ENCODE measurements at regions not wholly inside any gene's neighbourhood (a gene's known extent, or its start where the extent isn't known, plus 50 kb on each side); places are given as distances from the start of the nearest gene placed in this dataset.

DNA sequence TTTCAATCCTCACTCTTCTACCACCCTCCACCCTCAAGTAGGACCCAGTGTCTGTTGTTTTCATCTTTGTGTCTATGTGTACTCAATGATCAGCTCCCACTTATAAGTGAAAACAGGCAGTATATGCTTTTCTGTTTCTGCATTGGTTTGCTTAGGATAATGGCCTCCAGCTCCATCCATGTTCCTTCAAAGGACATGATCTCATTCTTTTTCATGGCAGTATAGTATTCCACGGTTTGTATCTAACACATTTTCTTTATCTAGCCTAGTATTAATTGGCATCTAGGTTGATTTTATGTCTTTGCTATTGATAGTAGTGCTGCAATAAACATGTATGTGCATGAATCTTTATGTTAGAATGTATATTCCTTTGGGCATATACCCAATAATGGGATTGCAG is 259.8 kb upstream of the KIF2A start:
- TF ChIP-seq, protein P1, sequence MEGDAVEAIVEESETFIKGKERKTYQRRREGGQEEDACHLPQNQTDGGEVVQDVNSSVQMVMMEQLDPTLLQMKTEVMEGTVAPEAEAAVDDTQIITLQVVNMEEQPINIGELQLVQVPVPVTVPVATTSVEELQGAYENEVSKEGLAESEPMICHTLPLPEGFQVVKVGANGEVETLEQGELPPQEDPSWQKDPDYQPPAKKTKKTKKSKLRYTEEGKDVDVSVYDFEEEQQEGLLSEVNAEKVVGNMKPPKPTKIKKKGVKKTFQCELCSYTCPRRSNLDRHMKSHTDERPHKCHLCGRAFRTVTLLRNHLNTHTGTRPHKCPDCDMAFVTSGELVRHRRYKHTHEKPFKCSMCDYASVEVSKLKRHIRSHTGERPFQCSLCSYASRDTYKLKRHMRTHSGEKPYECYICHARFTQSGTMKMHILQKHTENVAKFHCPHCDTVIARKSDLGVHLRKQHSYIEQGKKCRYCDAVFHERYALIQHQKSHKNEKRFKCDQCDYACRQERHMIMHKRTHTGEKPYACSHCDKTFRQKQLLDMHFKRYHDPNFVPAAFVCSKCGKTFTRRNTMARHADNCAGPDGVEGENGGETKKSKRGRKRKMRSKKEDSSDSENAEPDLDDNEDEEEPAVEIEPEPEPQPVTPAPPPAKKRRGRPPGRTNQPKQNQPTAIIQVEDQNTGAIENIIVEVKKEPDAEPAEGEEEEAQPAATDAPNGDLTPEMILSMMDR (IDR thresholded peaks at IDR 0.05), result no peak
- no peak for TF ChIP-seq POLR2A (IDR thresholded peaks at IDR 0.05)

Data from lower leg skin (tissue), 3 donors.